M059J (cell line): ENCODE measurements at regions not wholly inside any gene's neighbourhood (a gene's known extent, or its start where the extent isn't known, plus 50 kb on each side); places are given as distances from the start of the nearest gene placed in this dataset.

ENCODE experiments used
- DNase-seq: peaks from one replicate; pipeline ENCODE4 v3.0.0-alpha.2; 2012; ENCODE audit warnings: low read depth

GRCh38 chr3:187929112-187929816, 184.0 kb upstream of the BCL6 start:
- no peak for DNase-seq

GRCh38 chr3:187930021-187930420, 184.8 kb upstream of the BCL6 start:
- DNase-seq = no peak

- DNase-seq = no peak
Observed at GRCh38 chr3:187931101-187931500, 185.8 kb upstream of the BCL6 start.

- DNase-seq = no peak
Observed at GRCh38 chr3:187931770-187932278, 186.6 kb upstream of the BCL6 start.

- no peak for DNase-seq
Observed at GRCh38 chr3:187932530-187932929, 187.3 kb upstream of the BCL6 start.

- DNase-seq = no peak
Observed at GRCh38 chr3:187935623-187936156, 190.4 kb upstream of the BCL6 start.

GRCh38 chr3:187936676-187937075, 191.4 kb upstream of the BCL6 start:
- DNase-seq = no peak

- no peak for DNase-seq
Observed at GRCh38 chr3:187939891-187940290, 194.6 kb upstream of the BCL6 start.

GRCh38 chr3:187941135-187941847, 196.0 kb upstream of the BCL6 start:
- no peak for DNase-seq

GRCh38 chr3:187941848-187942194, 196.6 kb upstream of the BCL6 start:
- no peak for DNase-seq

GRCh38 chr3:187942658-187943241, 197.5 kb upstream of the BCL6 start:
- DNase-seq = no peak

- DNase-seq = no peak
Observed at GRCh38 chr3:187943677-187944389, 198.6 kb upstream of the BCL6 start.

- DNase-seq = no peak
Observed at GRCh38 chr3:187944390-187945179, 199.3 kb upstream of the BCL6 start.

GRCh38 chr3:187945374-187945773, 200.1 kb upstream of the BCL6 start:
- DNase-seq = no peak

GRCh38 chr3:187946163-187946691, 201.0 kb upstream of the BCL6 start:
- no peak for DNase-seq

- DNase-seq = no peak
Observed at GRCh38 chr3:187946981-187947380, 201.7 kb upstream of the BCL6 start.

- DNase-seq = no peak
Observed at GRCh38 chr3:187947927-187948682, 202.8 kb upstream of the BCL6 start.

GRCh38 chr3:187949093-187949820, 204.0 kb upstream of the BCL6 start:
- DNase-seq = no peak

GRCh38 chr3:187950671-187951070, 203.3 kb upstream of the LPP start:
- DNase-seq = no peak
